ENCODE measurements at regions not wholly inside any gene's neighbourhood (a gene's known extent, or its start where the extent isn't known, plus 50 kb on each side); places are given as distances from the start of the nearest gene placed in this dataset.

- H3K4me3 ChIP-seq = no peak overlapping the region
- no peaks in the 10 kb centered on the region for H3K4me1 ChIP-seq
- no peaks in the 10 kb centered on the region for H3K36me3 ChIP-seq
- TF ChIP-seq CTCF (IDR thresholded peaks at IDR 0.05) (no peak), POLR2A (IDR thresholded peaks at IDR 0.05) (no peak)
- DNase-seq = no peak
- intact Hi-C loops (cut with DNase I) = no loop called here
- H3K9me3 ChIP-seq = no peaks in the 10 kb centered on the region
- 80 to 85% methylated on average over 3 of the region's 3 CpGs for WGBS, 2 donors
- peaks cover 0 to 51% (median 0%) of the 10 kb centered on the region in 4 donors for H3K27me3 ChIP-seq
- H3K27ac ChIP-seq = no peak overlapping the region
Observed at GRCh38 chr10:71135236-71135635, 77.1 kb upstream of the UNC5B start.

- Histone ChIP-seq H3K4me1 (no peaks in the 10 kb centered on the region), H3K4me3 (no peak overlapping the region), H3K36me3 (no peaks in the 10 kb centered on the region), H3K27me3 (peaks cover 0 to 60% (median 0%) of the 10 kb centered on the region in 4 donors), H3K27ac (no peak overlapping the region), H3K9me3 (no peaks in the 10 kb centered on the region)
- TF ChIP-seq POLR2A (IDR thresholded peaks at IDR 0.05) = no peak
- TF ChIP-seq CTCF (IDR thresholded peaks at IDR 0.05) = no peak
- 58 to 81% methylated on average over 4 to 5 of the region's 8 CpGs for WGBS, 2 donors
- intact Hi-C loops (cut with DNase I) = no loop called here
- no peak for DNase-seq
Observed at GRCh38 chr10:71136036-71136721, 76.2 kb upstream of the UNC5B start.

- intact Hi-C loops (cut with DNase I) = no loop called here
- Histone ChIP-seq H3K36me3 (no peaks in the 10 kb centered on the region), H3K9me3 (no peaks in the 10 kb centered on the region), H3K4me3 (no peak overlapping the region), H3K27ac (no peak overlapping the region), H3K27me3 (peaks cover 0 to 58% (median 0%) of the 10 kb centered on the region in 4 donors), H3K4me1 (no peaks in the 10 kb centered on the region)
- WGBS, 2 donors = 100% methylated on average over 2 of the region's 2 CpGs
- no peak for DNase-seq
- TF ChIP-seq POLR2A (IDR thresholded peaks at IDR 0.05) = no peak
- TF ChIP-seq CTCF (IDR thresholded peaks at IDR 0.05) = no peak
Observed at GRCh38 chr10:71137701-71138100, 74.7 kb upstream of the UNC5B start.

- DNase-seq = no peak
- TF ChIP-seq POLR2A (IDR thresholded peaks at IDR 0.05) = no peak
- TF ChIP-seq CTCF (IDR thresholded peaks at IDR 0.05) = no peak
- no peak overlapping the region for H3K4me3 ChIP-seq
- peaks cover 0 to 55% (median 0%) of the 10 kb centered on the region in 4 donors for H3K27me3 ChIP-seq
- intact Hi-C loops (cut with DNase I) = no loop called here
- no peak overlapping the region for H3K27ac ChIP-seq
- no peaks in the 10 kb centered on the region for H3K9me3 ChIP-seq
- H3K4me1 ChIP-seq = no peaks in the 10 kb centered on the region
- no peaks in the 10 kb centered on the region for H3K36me3 ChIP-seq
- 29% methylated on average over 11 of the region's 14 CpGs; no CpG with 5 or more reads in 1 of the 2 donors for WGBS, 2 donors
Observed at GRCh38 chr10:71138166-71138830, 74.1 kb upstream of the UNC5B start.

- TF ChIP-seq CTCF (IDR thresholded peaks at IDR 0.05) (no peak), POLR2A (IDR thresholded peaks at IDR 0.05) (no peak)
- intact Hi-C loops (cut with DNase I) = no loop called here
- WGBS, 2 donors = 90 to 93% methylated on average over 3 to 4 of the region's 4 CpGs
- peaks cover 0 to 39% (median 0%) of the 10 kb centered on the region in 4 donors for H3K27me3 ChIP-seq
- H3K4me1 ChIP-seq = no peaks in the 10 kb centered on the region
- no peaks in the 10 kb centered on the region for H3K36me3 ChIP-seq
- no peak overlapping the region for H3K27ac ChIP-seq
- H3K4me3 ChIP-seq = no peak overlapping the region
- no peak for DNase-seq
- H3K9me3 ChIP-seq = no peaks in the 10 kb centered on the region
Observed at GRCh38 chr10:71141528-71141927, 70.8 kb upstream of the UNC5B start.
